Neural progenitor cell (in vitro differentiated cells): ENCODE measurements at regions not wholly inside any gene's neighbourhood (a gene's known extent, or its start where the extent isn't known, plus 50 kb on each side); places are given as distances from the start of the nearest gene placed in this dataset.

ENCODE experiments used
- DNase-seq: peaks from one replicate; pipeline ENCODE4 v3.0.0-alpha.2; 2016; ENCODE audit warnings: low spot score
- H2AFZ ChIP-seq: fragments of 200-600 bp; sonication (generic); replicated peaks from 2 replicates; pipeline ENCODE4 v1.6.1; 2016; ENCODE audit warnings: antibody characterized with exemption
- H3F3A ChIP-seq: fragments of 200-600 bp; sonication (generic); 2 replicates; pipeline ENCODE4 v1.6.1; 2016; ENCODE audit warnings: antibody characterized with exemption, low read depth
- H3K27ac ChIP-seq: fragments of 200-600 bp; sonication (generic); 2 replicates; pipeline ENCODE4 v1.5.1; 2016; ENCODE audit warnings: mild to moderate bottlenecking
- H3K27me3 ChIP-seq: fragments of 200-600 bp; sonication (generic); 2 replicates; pipeline ENCODE4 v1.6.1; 2016; ENCODE audit warnings: mild to moderate bottlenecking, moderate library complexity
- H3K36me3 ChIP-seq: fragments of 200-600 bp; sonication (generic); 2 replicates; pipeline ENCODE4 v1.5.1; 2016
- H3K4me1 ChIP-seq: fragments of 200-600 bp; sonication (generic); 2 replicates; pipeline ENCODE4 v1.6.1; 2016; ENCODE audit warnings: mixed run types
- H3K4me2 ChIP-seq: fragments of 200-600 bp; sonication (generic); 2 replicates; pipeline ENCODE4 v1.6.1; 2016
- H3K4me3 ChIP-seq: fragments of 200-600 bp; sonication (generic); 2 replicates; pipeline ENCODE4 v1.5.1; 2016
- H3K79me2 ChIP-seq: fragments of 200-600 bp; sonication (generic); 2 replicates; pipeline ENCODE4 v1.6.1; 2016; ENCODE audit warnings: low read depth
- H3K9ac ChIP-seq: fragments of 200-600 bp; sonication (generic); 2 replicates; pipeline ENCODE4 v1.6.1; 2016
- H3K9me3 ChIP-seq: fragments of 200-600 bp; sonication (generic); 2 replicates; pipeline ENCODE4 v1.5.1; 2016; ENCODE audit warnings: low read depth
- H4K20me1 ChIP-seq: fragments of 200-600 bp; sonication (generic); 2 replicates; pipeline ENCODE4 v1.6.1; 2016; ENCODE audit warnings: low read depth
- H3K27ac Mint-ChIP-seq: 3 replicates; pipeline ENCODE4 v1.8.0; 2021; ENCODE audit warnings: mixed read lengths
- H3K27me3 Mint-ChIP-seq: 2 replicates; pipeline ENCODE4 v1.8.0; 2022; ENCODE audit warnings: low read depth, mild to moderate bottlenecking, inconsistent platforms, moderate library complexity, mixed read lengths; ENCODE audit not compliant: insufficient read depth
- H3K36me3 Mint-ChIP-seq: 3 replicates; pipeline ENCODE4 v1.8.0; 2021; ENCODE audit warnings: mixed read lengths
- H3K4me1 Mint-ChIP-seq: 3 replicates; pipeline ENCODE4 v1.8.0; 2021; ENCODE audit warnings: mixed read lengths
- H3K4me3 Mint-ChIP-seq: 3 replicates; pipeline ENCODE4 v1.8.0; 2021; ENCODE audit warnings: mild to moderate bottlenecking, moderate library complexity, mixed read lengths
- H3K9me3 Mint-ChIP-seq: 3 replicates; pipeline ENCODE4 v1.8.0; 2020; ENCODE audit warnings: mixed read lengths
- EZH2 ChIP-seq: fragments of 200-600 bp; sonication (generic); IDR thresholded peaks from 2 replicates; pipeline ENCODE4 v1.6.1; 2017; ENCODE audit warnings: antibody characterized with exemption, mild to moderate bottlenecking, moderate library complexity
- EZH2phosphoT487 ChIP-seq: fragments of 200-600 bp; sonication (generic); IDR thresholded peaks from 2 replicates; pipeline ENCODE4 v1.6.1; 2017; ENCODE audit warnings: antibody characterized with exemption
- TF ChIP-seq, protein P1 (sequence below): fragments of 200-600 bp; sonication (generic); IDR thresholded peaks from 2 replicates; pipeline ENCODE4 v1.5.1; 2017; ENCODE audit warnings: antibody characterized with exemption, mild to moderate bottlenecking

- DNase-seq = no peak
- H3K4me1 Mint-ChIP-seq = peaks cover 2% of the 10 kb centered on the region
- Histone ChIP-seq H3K4me3 (no peak overlapping the region), H3K4me1 (no peaks in the 10 kb centered on the region), H3K9me3 (no peaks in the 10 kb centered on the region), H3K36me3 (no peaks in the 10 kb centered on the region), H3K79me2 (no peaks in the 10 kb centered on the region), H3K27me3 (no peaks in the 10 kb centered on the region), H3K9ac (no peak overlapping the region), H3F3A (no peaks in the 10 kb centered on the region), H2AFZ (no peak overlapping the region), H4K20me1 (no peaks in the 10 kb centered on the region), H3K27ac (no peak overlapping the region), H3K4me2 (no peak overlapping the region)
- H3K36me3 Mint-ChIP-seq = no peaks in the 10 kb centered on the region
- no peak overlapping the region for H3K4me3 Mint-ChIP-seq
- TF ChIP-seq EZH2 (no peak), EZH2phosphoT487 (no peak)
- TF ChIP-seq, protein P1, sequence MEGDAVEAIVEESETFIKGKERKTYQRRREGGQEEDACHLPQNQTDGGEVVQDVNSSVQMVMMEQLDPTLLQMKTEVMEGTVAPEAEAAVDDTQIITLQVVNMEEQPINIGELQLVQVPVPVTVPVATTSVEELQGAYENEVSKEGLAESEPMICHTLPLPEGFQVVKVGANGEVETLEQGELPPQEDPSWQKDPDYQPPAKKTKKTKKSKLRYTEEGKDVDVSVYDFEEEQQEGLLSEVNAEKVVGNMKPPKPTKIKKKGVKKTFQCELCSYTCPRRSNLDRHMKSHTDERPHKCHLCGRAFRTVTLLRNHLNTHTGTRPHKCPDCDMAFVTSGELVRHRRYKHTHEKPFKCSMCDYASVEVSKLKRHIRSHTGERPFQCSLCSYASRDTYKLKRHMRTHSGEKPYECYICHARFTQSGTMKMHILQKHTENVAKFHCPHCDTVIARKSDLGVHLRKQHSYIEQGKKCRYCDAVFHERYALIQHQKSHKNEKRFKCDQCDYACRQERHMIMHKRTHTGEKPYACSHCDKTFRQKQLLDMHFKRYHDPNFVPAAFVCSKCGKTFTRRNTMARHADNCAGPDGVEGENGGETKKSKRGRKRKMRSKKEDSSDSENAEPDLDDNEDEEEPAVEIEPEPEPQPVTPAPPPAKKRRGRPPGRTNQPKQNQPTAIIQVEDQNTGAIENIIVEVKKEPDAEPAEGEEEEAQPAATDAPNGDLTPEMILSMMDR = no peak
- H3K27ac Mint-ChIP-seq = no peak overlapping the region
- peaks cover 6% of the 10 kb centered on the region for H3K27me3 Mint-ChIP-seq
- H3K9me3 Mint-ChIP-seq = peaks cover 2% of the 10 kb centered on the region
These were observed 77.5 kb upstream of the IFNG-AS1 start for GRCh38 chr12:67911789-67912188.

GRCh38 chr12:67915335-67915851 lies 73.9 kb upstream of the IFNG-AS1 start:
- DNase-seq = no peak
- no peaks in the 10 kb centered on the region for H4K20me1 ChIP-seq
- no peak overlapping the region for H3K4me2 ChIP-seq
- H3K27ac Mint-ChIP-seq = no peak overlapping the region
- no peak overlapping the region for H3K4me3 ChIP-seq
- no peak overlapping the region for H3K9ac ChIP-seq
- peaks cover 5% of the 10 kb centered on the region for H3K4me1 Mint-ChIP-seq
- no peaks in the 10 kb centered on the region for H3K36me3 Mint-ChIP-seq
- TF ChIP-seq EZH2phosphoT487 (no peak), EZH2 (no peak)
- TF ChIP-seq, protein P1 = no peak
- H3K36me3 ChIP-seq = no peaks in the 10 kb centered on the region
- peaks cover 5% of the 10 kb centered on the region for H3K27me3 Mint-ChIP-seq
- H3K4me1 ChIP-seq = no peaks in the 10 kb centered on the region
- H3K4me3 Mint-ChIP-seq = no peak overlapping the region
- no peak overlapping the region for H2AFZ ChIP-seq
- no peak overlapping the region for H3K27ac ChIP-seq
- no peaks in the 10 kb centered on the region for H3K9me3 Mint-ChIP-seq
- no peaks in the 10 kb centered on the region for H3F3A ChIP-seq
- no peaks in the 10 kb centered on the region for H3K27me3 ChIP-seq
- H3K79me2 ChIP-seq = no peaks in the 10 kb centered on the region
- H3K9me3 ChIP-seq = no peaks in the 10 kb centered on the region

DNA sequence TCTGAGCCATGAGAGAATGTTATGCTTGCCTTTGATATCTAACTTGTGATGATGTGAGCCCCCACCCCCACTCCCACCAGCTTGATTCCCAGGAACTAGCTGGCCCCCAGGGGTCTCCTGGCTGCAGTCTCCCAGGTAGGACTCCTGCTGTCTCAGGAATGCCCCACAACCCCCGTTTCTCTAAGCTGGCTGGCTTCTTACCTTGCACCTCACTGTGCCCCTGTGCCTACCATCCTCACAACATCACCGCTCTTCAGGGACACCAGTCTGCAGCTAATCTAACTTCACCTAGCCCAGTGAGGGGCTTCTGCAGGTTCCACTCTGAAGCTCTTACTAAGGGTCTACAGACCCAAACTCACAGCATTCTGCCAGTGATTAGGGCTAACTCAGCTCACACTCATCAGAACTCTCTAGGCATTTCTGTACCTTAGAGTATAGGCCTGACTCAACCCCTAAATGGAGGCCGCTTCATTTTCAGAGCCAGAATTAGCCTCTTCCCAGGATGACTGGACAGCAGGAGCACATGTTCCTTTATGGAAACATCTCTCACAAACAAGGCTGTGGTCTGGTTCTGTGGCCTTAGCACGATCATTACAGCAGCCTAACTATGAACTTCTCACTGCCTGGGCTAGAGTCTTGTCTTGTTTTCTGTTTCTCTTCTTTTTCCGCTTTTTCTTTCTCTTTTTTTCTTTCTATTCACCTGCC lies 72.8 kb upstream of the IFNG-AS1 start:
- H2AFZ ChIP-seq = no peak overlapping the region
- no peak for DNase-seq

More for the DNA sequence above, 72.8 kb upstream of the IFNG-AS1 start:
- no peaks in the 10 kb centered on the region for H3K36me3 ChIP-seq
- H3K9ac ChIP-seq = no peak overlapping the region
- no peaks in the 10 kb centered on the region for H3F3A ChIP-seq
- H3K27me3 Mint-ChIP-seq = peaks cover 5% of the 10 kb centered on the region
- no peaks in the 10 kb centered on the region for H3K4me1 ChIP-seq
- H3K4me2 ChIP-seq = no peak overlapping the region
- TF ChIP-seq EZH2phosphoT487 (no peak), EZH2 (no peak)
- TF ChIP-seq, protein P1 = no peak
- H3K4me3 Mint-ChIP-seq = no peak overlapping the region
- no peak overlapping the region for H3K4me3 ChIP-seq
- H3K9me3 ChIP-seq = no peaks in the 10 kb centered on the region
- no peaks in the 10 kb centered on the region for H3K27me3 ChIP-seq
- H3K27ac ChIP-seq = no peak overlapping the region
- no peak overlapping the region for H3K27ac Mint-ChIP-seq
- H3K36me3 Mint-ChIP-seq = no peaks in the 10 kb centered on the region
- H3K79me2 ChIP-seq = no peaks in the 10 kb centered on the region
- H3K4me1 Mint-ChIP-seq = peaks cover 12% of the 10 kb centered on the region
- no peaks in the 10 kb centered on the region for H4K20me1 ChIP-seq
- no peaks in the 10 kb centered on the region for H3K9me3 Mint-ChIP-seq
